GM21619 (cell line): ENCODE measurements at regions not wholly inside any gene's neighbourhood (a gene's known extent, or its start where the extent isn't known, plus 50 kb on each side); places are given as distances from the start of the nearest gene placed in this dataset.
"Not testable (repeated sequence)": the region's sequence is repeated elsewhere in the genome, so short reads cannot be mapped to it uniquely, and the experiment has no call there.

Experiments used
- ATAC-seq: cut with Tn5 transposase; IDR thresholded peaks from one replicate; pipeline ENCODE4 v1.9.1; 2021; ENCODE audit not compliant: unreplicated experiment

DNA sequence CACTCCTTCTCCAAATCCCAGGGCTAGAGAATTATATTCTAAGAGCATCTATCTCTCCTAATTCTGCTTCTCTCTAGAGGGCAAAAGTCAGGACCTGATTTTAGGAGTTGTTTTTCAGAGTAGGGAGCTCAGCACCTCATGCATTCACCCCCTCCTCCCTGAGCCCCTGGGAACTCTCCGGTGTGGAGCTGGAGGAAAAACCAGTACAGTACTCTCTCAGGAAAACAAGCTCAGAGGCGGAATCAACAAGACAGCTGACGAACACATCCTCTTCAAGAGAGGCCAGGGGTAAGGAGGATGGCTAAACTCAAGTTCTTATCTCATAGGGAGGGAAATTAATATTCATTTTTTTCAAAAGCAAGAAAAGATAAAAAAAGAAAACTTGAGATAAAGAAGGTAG lies 120.1 kb upstream of the CDYL start:
- ATAC-seq, result no peak

GRCh38 chr6:4655196-4656025 lies 120.8 kb upstream of the CDYL start:
- ATAC-seq, result no peak

DNA sequence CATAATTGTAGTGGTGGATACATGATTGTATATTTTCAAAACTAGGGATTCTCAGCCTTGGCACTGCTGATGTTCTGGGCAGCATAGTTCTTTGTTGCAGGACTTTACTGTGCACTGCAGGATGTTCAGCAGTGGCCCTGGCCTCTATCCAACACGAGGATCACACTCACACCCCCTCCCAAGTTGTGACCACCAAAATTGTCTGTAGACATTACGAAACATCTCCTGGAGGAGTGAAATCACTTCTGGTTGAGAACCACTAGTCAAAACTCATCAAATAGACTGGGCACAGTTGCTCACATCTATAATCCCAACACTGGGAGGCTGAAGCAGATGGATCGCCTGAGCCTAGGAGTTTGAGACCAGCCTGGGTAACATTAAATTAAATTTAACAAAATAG lies 123.1 kb upstream of the CDYL start:
- ATAC-seq, result no peak

DNA sequence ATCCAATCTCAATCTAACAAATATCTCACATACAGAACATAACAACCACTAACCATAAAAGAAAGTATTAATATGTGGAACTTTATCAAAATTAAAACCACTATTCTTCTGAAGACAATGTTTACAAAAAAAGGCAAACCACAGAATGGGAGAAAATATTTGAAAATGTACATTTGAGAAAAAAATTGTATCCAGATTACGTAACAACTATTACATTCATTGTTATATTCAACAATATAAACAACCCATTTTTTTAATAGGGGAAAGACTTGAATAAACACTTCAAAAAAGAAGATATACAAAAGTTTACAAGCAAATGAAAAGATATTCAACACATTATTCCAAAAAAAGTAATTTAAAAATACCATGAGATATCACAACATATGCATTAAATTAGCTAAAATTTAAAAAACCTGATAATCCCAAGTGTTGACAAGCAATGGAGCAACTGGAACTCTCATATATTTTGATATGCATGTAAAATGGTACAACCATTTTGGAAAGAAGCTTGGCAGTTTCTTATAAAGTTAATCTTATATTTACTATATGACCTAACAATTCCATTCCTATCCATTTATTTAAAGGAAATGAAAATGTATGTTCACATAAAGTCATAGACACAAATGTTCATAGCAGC lies 124.3 kb upstream of the CDYL start:
- ATAC-seq, result no peak

- no peak for ATAC-seq
These were observed 126.5 kb upstream of the CDYL start for GRCh38 chr6:4649728-4650127.

- no peak for ATAC-seq
These were observed 128.5 kb upstream of the CDYL start for GRCh38 chr6:4647414-4648365.

- no peak for ATAC-seq
These were observed 130.4 kb upstream of the CDYL start for GRCh38 chr6:4645713-4646360.

GRCh38 chr6:4644996-4645395 lies 131.2 kb upstream of the CDYL start:
- no peak for ATAC-seq

DNA sequence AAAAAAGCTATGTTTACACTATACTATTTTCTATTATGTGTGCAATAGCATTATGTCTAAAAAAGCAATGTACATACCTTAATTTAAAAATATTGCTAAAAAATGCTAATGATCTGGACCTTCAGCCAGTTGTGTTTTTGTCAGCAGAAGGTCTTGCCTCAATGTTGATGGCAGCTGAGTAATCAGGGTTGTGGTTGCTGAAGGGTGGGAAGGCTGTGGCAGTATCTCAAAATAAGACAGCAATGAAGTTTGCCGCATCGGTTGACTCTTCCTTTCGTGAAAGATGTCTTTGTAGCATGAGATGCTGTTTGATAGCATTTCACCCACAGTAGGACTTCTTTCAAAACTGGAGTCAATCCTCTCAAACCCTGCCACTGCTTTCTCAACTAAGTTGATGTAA lies 134.7 kb upstream of the CDYL start:
- no peak for ATAC-seq

GRCh38 chr6:4640139-4640538 lies 136.1 kb upstream of the CDYL start:
- ATAC-seq, result no peak

DNA sequence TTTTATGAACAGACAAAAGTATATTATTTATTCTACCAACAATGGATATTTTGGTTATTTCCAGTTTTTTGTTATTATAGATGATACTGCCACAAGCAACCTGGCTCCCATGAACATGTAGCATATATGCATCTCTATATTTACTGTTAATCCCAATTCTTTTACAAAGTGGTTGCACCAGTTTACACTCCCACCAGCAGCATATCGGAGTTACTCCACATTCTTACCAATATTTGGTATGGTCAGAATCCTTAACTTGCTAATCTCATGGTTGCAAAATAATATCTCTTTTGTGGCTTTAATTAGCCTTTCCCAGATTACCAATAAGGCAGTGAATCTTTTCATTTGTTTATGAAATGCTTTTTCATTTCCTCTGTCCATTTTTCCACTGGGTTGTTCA lies 137.6 kb upstream of the CDYL start:
- ATAC-seq, result no peak

- peak; percentile 89 for ATAC-seq
These were observed 138.3 kb upstream of the CDYL start for GRCh38 chr6:4637691-4638433.

GRCh38 chr6:4636881-4637224 lies 139.4 kb upstream of the CDYL start:
- no peak for ATAC-seq

DNA sequence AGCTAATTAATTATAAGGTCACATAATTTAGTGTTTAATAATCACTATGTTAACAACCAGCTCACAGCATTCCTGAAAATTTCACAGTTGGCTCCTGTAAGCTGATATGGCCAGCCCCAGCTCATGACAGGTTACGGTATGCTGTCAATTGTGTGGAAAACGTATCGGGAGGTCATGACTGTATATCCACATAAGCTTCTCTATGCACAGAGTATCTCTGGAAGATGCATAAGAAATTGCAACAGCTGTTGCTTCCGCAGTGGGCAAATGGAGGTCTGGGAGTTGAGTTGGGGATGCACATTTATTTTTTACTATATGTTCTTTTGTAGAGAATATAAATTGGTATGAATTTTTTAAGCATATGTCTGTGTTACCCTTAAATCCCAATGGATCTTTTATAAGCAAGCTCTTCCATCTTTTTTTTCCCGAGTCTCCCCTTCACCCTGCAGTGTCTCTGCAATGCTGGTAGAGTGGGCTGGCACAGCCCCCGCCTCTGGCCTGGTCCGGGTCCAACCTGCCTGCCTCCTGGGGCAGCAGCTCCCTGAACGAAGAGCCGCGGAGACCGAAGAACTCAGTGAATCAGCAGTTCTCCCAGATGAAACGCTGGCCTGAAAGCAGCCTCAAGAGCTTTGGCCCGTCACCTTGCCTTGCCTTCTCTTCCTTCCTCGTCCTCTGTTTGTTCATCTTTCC lies 139.9 kb upstream of the CDYL start:
- ATAC-seq, result no peak

DNA sequence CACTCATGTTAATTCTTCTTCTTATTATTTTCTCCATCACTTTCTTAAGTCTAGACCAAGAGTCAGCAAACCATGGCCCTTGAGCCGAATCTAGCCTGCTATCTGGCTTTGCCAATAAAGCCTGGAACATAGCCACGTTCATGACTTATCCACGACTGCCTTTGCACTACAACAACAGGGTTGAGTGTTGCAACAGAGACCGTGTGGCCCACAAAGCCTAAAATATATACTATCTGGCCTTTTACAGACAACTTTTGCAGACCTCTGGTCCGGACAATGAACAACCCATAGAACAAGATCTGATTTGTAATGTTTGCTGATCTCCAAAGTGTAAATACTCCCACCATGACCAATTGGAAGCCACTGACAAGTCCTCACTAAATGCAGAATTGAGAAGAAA lies 140.5 kb upstream of the CDYL start:
- no peak for ATAC-seq

GRCh38 chr6:4632421-4632820 lies 143.8 kb upstream of the CDYL start:
- no peak for ATAC-seq

DNA sequence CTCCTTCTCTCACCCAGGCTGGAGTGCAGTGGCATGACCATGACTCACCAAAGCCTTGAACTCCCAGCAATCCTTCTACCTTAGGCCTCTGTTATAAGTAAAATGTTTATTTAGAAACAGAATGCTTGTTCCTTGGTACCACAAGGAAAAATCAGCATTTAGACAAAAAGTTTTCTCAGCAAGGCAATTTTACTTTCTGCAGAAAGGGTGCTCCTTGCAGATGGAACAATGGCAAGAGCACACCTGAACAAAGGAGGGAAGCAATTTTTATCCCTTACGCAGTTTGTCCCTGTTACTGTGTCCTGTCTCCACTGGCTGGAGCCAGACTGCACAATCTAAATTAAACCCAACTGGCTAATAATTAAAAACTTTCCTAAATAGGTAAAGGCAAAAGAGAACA lies 146.4 kb upstream of the CDYL start:
- ATAC-seq, result not testable (repeated sequence)

DNA sequence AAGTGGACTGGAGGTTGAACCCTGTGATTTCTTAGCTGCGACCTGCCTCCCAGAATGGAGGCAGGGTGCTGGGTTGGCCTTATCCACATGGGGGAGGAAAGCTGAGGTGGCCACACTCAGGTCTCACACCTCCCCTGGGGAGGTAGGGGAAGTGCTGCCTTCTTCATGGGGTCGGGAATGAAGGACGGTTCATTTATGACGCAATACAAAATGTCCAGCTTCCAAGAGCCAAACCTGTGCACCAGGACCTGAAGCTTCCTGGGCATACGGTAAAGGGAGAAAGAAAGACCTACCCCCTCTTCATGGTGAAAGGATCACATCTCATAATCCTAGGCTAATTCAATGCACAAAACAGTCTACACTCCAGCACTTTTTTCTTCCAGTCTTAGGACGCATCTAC lies 150.6 kb upstream of the CDYL start:
- no peak for ATAC-seq

DNA sequence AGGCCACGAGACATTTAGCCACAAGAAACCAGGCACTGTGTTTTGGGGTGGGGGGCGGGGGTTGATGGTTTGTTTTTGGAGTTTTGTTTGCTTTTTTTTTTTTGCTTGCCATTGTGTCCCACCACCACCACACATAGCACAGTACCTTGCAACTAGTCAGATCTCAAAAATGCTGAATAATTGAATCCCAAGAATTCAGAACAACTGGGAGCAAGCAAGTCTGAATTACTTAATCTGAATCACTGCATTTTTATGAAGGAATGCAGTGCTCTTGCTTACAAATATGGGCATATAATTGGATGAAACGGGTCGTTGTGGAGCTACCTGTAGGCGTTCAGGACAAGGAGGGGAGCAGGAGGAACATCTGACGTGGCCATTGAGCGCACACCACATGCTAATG lies 151.5 kb upstream of the CDYL start:
- no peak for ATAC-seq
